WERI-Rb-1 (cell line): ENCODE measurements at regions not wholly inside any gene's neighbourhood (a gene's known extent, or its start where the extent isn't known, plus 50 kb on each side); places are given as distances from the start of the nearest gene placed in this dataset.

ENCODE experiments used
- DNase-seq: peaks from one replicate; pipeline ENCODE4 v3.0.0-alpha.2; 2020
- H3K27ac ChIP-seq: fragments of 250-450 bp; sonication (Bioruptor Pico); 2 replicates; pipeline ENCODE4 v1.5.1; 2020; ENCODE audit warnings: mild to moderate bottlenecking, moderate library complexity
- H3K27me3 ChIP-seq: fragments of 250-450 bp; sonication (Bioruptor Pico); 2 replicates; pipeline ENCODE4 v1.5.1; 2021; ENCODE audit warnings: mild to moderate bottlenecking, low read depth, moderate library complexity; ENCODE audit not compliant: insufficient read depth, severe bottlenecking
- H3K36me3 ChIP-seq: fragments of 250-450 bp; sonication (Bioruptor Pico); 2 replicates; pipeline ENCODE4 v1.5.1; 2020; ENCODE audit warnings: mild to moderate bottlenecking, moderate library complexity
- H3K4me3 ChIP-seq: 2 replicates; pipeline ENCODE4 v1.5.1; 2011; ENCODE audit warnings: low read depth, mild to moderate bottlenecking, control low read depth, low read length
- H3K9me3 ChIP-seq: fragments of 250-450 bp; sonication (Bioruptor Pico); 2 replicates; pipeline ENCODE4 v1.5.1; 2021; ENCODE audit warnings: mild to moderate bottlenecking, moderate library complexity; ENCODE audit not compliant: severe bottlenecking
- TF ChIP-seq, protein P1 (sequence below): IDR thresholded peaks from 2 replicates; pipeline ENCODE4 v1.5.1; 2011; ENCODE audit warnings: low read depth, mild to moderate bottlenecking, control low read depth, inconsistent platforms, low read length

DNA sequence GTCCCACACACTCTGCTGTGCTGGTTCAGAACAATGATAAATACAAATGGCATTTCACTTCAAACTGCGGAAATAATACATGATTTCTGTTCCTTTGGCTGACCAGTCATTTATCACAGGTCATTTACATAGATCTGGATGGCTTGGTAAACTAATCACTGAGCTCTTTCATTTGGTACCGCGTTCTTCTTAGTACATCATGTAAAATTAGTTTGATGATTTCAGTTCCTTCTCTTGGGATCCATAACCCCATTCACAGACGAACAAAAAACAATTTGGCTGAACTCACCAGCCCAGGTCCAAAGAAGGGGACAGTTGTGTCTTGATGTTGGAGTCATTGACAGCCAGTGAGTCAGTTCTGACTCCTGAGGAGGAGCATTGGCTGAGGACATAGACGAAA lies 689.8 kb downstream of the INHBA start:
- no peaks in the 10 kb centered on the region for H3K9me3 ChIP-seq
- H3K4me3 ChIP-seq = no peak overlapping the region
- H3K27ac ChIP-seq = no peak overlapping the region
- no peak for DNase-seq
- H3K27me3 ChIP-seq = peaks cover 2% of the 10 kb centered on the region
- TF ChIP-seq, protein P1, sequence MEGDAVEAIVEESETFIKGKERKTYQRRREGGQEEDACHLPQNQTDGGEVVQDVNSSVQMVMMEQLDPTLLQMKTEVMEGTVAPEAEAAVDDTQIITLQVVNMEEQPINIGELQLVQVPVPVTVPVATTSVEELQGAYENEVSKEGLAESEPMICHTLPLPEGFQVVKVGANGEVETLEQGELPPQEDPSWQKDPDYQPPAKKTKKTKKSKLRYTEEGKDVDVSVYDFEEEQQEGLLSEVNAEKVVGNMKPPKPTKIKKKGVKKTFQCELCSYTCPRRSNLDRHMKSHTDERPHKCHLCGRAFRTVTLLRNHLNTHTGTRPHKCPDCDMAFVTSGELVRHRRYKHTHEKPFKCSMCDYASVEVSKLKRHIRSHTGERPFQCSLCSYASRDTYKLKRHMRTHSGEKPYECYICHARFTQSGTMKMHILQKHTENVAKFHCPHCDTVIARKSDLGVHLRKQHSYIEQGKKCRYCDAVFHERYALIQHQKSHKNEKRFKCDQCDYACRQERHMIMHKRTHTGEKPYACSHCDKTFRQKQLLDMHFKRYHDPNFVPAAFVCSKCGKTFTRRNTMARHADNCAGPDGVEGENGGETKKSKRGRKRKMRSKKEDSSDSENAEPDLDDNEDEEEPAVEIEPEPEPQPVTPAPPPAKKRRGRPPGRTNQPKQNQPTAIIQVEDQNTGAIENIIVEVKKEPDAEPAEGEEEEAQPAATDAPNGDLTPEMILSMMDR = no peak
- no peaks in the 10 kb centered on the region for H3K36me3 ChIP-seq

DNA sequence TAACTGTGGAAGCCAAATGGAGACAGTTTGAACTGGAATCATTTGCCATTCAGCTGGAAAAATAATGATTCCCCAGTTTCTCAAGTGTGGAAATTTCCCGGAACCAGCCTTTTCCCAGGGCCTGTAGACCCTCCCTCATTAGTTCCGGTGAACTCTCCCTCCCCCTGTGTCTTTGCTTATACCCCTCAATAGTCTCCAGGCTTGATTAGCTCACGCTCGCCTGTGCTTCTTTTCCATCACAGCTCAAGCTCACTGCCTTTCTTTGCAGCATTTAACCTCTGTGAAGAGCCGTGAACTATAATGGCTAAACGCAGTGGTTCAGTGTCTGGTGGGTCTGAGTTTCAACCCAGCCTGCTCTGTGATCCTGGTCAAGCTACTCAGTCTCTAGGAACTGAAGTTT lies 690.8 kb downstream of the INHBA start:
- H3K4me3 ChIP-seq = no peak overlapping the region
- H3K36me3 ChIP-seq = no peaks in the 10 kb centered on the region
- TF ChIP-seq, protein P1 = no peak
- no peak overlapping the region for H3K27ac ChIP-seq
- no peak for DNase-seq
- no peaks in the 10 kb centered on the region for H3K9me3 ChIP-seq
- H3K27me3 ChIP-seq = peaks cover 2% of the 10 kb centered on the region

DNA sequence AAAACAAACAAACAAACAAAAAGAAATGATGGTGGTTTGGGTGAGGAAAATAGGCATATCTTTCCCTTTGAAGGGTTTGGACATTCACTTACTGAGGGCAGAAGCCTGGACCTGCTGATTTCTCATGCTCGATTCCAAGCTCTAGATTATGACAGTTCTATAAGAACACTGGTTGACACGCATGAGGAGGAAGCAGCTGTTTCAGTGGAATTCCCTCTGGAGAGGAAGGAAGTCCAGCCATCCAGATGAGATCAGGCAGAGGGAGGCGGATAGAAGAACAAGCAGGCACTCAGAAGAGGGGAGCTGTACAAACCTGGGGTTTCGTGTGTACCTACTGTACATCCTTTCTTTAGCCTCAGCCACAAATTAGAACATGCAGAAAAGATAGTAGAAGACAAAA lies 691.9 kb downstream of the INHBA start:
- Histone ChIP-seq H3K27ac (no peak overlapping the region), H3K36me3 (no peaks in the 10 kb centered on the region), H3K9me3 (no peaks in the 10 kb centered on the region), H3K4me3 (no peak overlapping the region), H3K27me3 (peaks cover 2% of the 10 kb centered on the region)
- DNase-seq = no peak
- TF ChIP-seq, protein P1 = no peak

DNA sequence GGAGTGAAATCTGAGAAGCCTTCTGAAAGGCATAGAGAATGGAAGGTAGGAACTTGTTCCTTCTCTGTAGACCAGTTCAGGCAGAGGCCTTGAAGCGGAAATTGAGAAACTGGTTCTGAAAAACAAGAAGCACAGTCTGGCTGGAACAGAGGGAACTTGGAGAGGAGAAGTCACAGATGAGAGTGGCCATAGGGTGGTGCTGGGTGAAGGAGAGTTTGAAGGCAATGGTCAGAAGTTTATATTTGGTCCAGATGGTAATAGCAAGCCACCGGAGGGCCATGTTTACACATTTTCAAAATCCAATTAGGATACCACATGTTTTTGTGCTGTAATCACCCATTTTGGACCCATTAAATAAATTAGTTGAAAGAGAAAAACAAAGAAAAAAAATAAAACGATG lies 692.5 kb downstream of the INHBA start:
- DNase-seq = no peak
- TF ChIP-seq, protein P1 = no peak
- Histone ChIP-seq H3K27me3 (peaks cover 2% of the 10 kb centered on the region), H3K9me3 (no peaks in the 10 kb centered on the region), H3K4me3 (no peak overlapping the region), H3K27ac (no peak overlapping the region), H3K36me3 (no peaks in the 10 kb centered on the region)

DNA sequence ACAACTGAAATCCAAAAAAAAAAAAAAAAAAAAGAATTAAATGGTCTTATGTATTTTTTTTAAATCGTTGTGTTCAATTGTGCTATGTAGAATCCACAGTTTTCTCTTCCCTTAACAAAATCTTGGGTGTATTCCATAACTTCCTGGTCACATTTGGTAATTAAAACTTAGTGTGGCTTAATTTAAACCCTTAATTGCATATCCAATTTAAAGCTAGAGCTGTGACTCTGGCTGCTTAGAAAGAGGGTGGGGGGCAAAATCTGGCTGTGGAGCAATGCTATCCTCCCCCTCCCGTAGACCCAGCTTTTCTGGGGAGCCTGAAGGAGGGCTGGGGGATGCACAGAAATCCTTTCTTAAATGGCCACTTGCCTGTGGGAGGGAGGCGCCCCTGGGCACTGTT lies 695.1 kb downstream of the INHBA start:
- Histone ChIP-seq H3K36me3 (no peaks in the 10 kb centered on the region), H3K27me3 (peaks cover 2% of the 10 kb centered on the region), H3K27ac (no peak overlapping the region), H3K9me3 (no peaks in the 10 kb centered on the region), H3K4me3 (no peak overlapping the region)
- TF ChIP-seq, protein P1 = no peak
- DNase-seq = no peak

DNA sequence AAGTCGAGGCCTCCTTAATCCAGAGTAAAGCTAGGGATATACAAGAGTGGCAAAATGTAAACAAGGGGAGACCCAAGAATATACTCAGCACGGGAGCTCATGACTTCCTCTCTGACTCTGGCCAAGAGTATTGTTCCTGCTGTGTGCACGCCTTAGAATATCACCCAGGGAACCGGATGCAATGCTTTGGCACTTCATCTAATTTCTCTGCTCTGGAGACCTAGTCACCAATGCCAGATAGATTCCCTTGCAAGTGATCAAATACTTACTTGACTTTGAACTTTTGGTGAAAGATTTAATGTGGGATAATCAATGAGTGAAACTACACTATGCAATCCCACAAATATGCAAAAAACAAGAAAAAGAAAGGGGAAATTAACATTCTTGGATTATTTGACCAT lies 695.5 kb downstream of the INHBA start:
- Histone ChIP-seq H3K27me3 (peaks cover 2% of the 10 kb centered on the region), H3K9me3 (no peaks in the 10 kb centered on the region), H3K27ac (no peak overlapping the region), H3K36me3 (no peaks in the 10 kb centered on the region), H3K4me3 (no peak overlapping the region)
- TF ChIP-seq, protein P1 = no peak
- DNase-seq = no peak
